HG03196 (cell line): ENCODE measurements at regions not wholly inside any gene's neighbourhood (a gene's known extent, or its start where the extent isn't known, plus 50 kb on each side); places are given as distances from the start of the nearest gene placed in this dataset.

Experiments
- ATAC-seq: cut with Tn5 transposase; IDR thresholded peaks from one replicate; pipeline ENCODE4 v1.9.1; 2021; ENCODE audit not compliant: unreplicated experiment

GRCh38 chr20:6575912-6576401, 191.5 kb upstream of the BMP2 start:
- ATAC-seq, result no peak

DNA sequence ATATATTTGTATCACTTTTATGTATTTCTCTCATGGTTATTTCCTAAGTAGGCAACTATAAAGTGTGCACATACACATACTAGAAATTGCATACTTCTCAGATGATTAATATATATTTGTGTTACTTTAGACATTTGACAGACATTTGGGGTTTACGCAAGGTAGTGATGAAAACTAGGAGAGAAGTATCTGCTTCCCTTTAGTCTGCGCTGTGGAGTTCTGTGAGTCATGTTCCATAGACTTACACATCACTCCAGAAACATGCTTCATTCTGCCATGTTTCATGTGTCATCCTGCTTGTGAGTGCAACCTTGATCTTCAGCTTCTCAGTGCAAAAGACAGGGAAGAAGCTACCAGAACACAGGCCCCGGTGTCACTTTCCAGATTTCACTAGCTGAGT, 200.7 kb upstream of the BMP2 start:
- no peak for ATAC-seq

- ATAC-seq, result no peak
These were observed 205.4 kb upstream of the BMP2 start for GRCh38 chr20:6562111-6562510.

GRCh38 chr20:6560978-6561377, 206.5 kb upstream of the BMP2 start:
- no peak for ATAC-seq

DNA sequence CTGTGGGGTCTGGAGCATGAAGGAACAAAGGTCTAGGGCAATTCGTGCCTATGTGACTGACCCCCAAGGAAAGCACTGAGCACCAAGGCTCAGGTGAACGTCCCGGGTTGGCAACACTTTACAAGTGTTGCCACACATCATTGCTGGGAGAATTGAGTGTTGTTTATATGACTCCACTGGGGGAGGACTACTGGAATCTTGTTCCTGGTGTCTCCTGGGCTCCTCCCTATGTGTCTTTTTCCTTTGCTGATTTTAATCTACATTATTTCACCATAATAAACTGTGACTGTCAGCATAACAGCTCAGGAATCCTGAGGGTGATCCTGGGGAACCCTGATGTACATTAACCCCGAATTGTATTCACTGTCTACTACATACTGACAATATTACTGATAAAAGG, 207.7 kb upstream of the BMP2 start:
- no peak for ATAC-seq

DNA sequence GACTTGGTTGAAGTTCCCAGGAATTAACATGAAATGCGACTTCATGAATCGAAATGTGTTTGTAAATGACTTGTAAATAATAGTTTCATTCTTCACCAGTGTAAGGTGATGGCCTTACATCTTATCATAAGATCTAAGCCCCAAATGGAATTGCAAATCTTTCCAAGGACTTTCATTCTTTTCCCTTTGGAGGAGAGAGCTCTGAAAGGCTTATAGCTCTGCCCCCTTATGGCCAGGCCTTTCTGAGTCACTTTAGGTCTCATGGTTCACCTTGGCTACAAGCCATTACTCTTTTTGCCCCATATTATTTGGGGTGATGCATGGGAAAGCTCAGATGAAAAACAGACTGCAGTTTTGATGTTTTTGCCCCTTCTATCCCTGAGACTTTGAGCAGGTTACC, 209.1 kb upstream of the BMP2 start:
- no peak for ATAC-seq

GRCh38 chr20:6533761-6534479, 233.6 kb upstream of the BMP2 start:
- ATAC-seq, result no peak

GRCh38 chr20:6533351-6533750, 234.1 kb upstream of the BMP2 start:
- ATAC-seq, result no peak

- ATAC-seq, result no peak
These were observed 236.6 kb upstream of the BMP2 start for GRCh38 chr20:6530779-6531315.

GRCh38 chr20:6530254-6530653, 237.2 kb upstream of the BMP2 start:
- no peak for ATAC-seq

- ATAC-seq, result no peak
These were observed 241.8 kb upstream of the BMP2 start for GRCh38 chr20:6525447-6526303.

GRCh38 chr20:6524305-6524704, 243.2 kb upstream of the BMP2 start:
- ATAC-seq, result no peak

DNA sequence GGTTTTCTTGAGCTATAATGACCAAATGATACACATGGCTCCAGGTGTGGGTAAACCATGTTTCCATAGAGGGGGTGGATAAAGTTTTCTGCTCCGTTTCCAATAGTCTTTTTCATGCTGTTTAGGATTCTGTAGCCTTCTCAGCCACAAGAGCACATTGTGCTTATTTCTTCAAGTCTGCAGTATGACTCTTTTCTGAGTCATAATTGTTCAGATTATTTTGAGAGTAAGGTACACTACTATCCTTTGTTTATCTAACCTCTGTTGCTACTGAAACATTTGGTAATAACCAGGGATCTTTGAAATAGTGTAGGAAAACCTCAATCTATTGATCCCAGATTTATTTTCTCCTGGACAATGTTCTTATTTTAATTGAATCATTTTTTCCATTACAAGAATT, 247.9 kb upstream of the BMP2 start:
- no peak for ATAC-seq

- no peak for ATAC-seq
These were observed 252.2 kb upstream of the BMP2 start for GRCh38 chr20:6515261-6515660.

- ATAC-seq, result no peak
These were observed 253.9 kb upstream of the BMP2 start for GRCh38 chr20:6513599-6513998.

DNA sequence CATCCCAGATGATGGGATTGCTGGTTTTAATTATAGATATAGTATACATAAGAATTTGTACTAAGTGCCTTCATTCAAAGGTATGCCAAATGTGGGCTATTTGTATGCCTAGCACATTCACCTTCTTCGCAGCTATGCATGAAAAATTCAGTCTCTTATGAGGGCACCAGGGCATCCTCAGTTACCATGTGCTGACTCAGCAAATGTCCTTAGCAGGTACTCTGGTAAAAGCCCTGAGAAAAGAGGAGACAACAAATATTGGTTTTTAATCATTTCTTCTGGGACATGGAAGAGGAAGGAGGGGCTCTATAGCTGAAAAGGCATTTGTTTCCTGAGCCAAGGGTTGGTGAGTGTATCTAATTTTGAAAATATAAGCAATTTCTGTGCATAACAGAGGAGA, 258.1 kb upstream of the BMP2 start:
- ATAC-seq, result no peak

DNA sequence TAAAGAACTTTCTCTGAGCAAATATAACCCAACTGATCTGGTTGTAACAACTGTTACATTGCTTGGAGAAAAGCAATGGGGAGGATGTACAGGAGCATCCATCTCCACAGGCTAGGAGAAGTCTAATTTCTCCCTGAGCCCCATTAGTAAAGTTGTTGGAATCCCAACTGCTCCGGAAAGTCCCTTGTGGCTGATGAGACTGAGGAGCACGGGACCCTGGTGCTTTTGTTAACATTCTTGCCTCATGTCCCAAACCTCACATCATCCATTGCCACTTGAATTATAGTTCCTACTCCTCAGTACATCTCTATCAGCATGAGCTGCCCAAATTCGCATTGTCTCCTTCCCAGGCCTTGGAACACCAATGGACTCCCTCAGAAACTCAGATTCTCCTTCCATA, 260.6 kb upstream of the BMP2 start:
- ATAC-seq, result no peak

DNA sequence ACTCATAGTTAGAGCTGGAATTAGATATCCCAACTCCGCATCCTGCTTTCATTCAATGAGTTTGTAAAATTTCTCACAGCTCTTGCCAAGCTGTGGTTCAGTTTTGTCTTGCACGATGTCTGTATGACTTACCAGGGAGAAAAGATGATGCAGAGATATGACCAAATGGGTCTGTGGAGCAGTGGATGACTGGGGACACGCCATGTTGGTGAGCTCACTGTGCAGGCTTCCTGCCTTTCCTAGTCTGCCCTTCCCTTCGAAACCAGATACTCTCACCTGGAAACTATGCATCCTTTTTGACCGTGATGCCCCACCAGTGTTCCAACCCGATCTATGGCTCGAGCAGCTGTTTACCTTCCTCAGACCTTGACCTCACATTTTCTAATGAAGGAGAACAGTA, 262.7 kb upstream of the BMP2 start:
- ATAC-seq, result no peak

DNA sequence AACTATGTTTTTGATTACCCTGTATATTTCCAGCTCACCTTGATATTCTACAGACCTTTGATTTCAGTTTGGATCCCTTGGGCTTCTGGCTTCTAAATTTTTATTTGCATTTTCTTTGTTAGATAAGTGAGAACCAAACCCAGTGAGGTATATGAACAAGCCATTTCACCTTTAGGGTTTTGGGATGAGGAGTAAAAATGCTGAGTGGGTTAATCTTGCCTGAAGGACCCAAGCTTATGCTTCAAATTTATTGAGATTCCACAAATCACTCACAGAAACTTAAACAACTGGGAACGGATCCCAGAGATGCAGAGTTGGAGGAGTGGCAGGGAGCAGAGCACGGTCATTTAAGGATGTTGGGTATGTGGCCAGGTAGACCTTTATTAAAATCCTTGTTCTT, 263.3 kb upstream of the BMP2 start:
- no peak for ATAC-seq

DNA sequence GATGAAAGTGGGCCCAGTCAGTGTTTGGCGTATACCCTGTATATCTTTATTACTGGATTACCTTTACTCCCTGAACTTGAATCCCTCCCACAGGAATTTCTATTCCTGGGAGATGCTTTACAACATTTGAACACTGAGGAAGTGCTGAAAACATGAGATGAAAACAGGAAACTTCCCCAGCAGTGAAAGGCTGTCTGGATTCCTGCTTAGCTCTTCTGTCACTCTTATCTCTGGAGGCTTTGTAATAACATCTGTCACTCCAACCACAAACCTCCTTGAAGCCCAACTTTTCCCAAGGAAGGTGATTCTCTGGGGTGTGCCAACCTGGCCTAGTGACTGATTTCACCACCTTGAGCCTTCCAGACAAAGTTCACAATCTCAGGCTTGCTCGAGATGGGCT, 264.5 kb upstream of the BMP2 start:
- no peak for ATAC-seq

DNA sequence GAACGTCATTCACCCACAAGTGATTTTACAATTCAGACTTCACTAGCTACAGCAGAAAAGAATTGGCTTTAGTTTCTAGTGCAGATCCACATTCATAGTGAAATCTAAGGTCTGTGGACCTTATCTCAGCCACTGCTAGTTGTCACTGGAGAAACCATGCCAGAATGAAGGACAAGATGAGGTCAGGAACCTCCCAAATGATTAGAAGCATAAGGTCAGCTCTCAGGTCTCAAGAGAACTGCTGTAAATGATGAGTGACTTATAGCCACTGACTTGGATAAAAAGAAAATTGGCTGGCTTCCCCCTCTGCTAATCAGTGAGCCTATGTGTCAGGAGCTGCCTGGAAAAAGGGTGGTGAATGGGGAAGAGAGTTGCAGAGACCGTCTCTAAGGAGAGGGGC, 265.3 kb upstream of the BMP2 start:
- ATAC-seq, result no peak

DNA sequence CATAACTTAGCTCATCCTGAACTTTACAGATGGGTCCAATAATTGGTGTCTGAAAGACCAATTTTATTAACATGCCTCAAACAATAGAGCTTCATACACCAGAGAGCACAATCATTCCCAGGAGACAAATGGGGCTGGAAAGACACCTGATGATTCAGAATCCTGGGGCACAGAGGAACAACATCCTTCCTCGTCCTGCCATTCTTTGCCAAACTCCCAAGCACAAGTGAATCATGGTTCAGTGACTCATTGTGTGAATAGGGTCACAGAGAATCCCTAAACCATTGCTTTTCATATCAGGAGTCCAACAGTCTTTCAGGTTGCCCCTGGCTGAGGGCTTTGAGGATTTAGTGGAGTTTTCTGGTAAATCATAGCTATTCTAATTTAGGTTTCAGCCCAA, 266.4 kb upstream of the BMP2 start:
- no peak for ATAC-seq
